Anterior cingulate cortex (tissue), 58 donors: ENCODE measurements at regions not wholly inside any gene's neighbourhood (a gene's known extent, or its start where the extent isn't known, plus 50 kb on each side); places are given as distances from the start of the nearest gene placed in this dataset.
A peak's percentile ranks its signal among the peaks of the same experiment; 100 is the strongest.

Experiments
- DNase-seq, 58 donors: peaks; one replicate each; lab custom pipeline; 2025; lab: John Stamatoyannopoulos, UW

GRCh38 chr10:3494131-3494837 lies 290.7 kb downstream of the KLF6 start:
- no peak for DNase-seq

- no peak for DNase-seq
Observed at GRCh38 chr10:3493621-3494020, 291.4 kb downstream of the KLF6 start.

GRCh38 chr10:3491571-3491970 lies 293.4 kb downstream of the KLF6 start:
- no peak for DNase-seq

GRCh38 chr10:3487228-3487627 lies 297.8 kb downstream of the KLF6 start:
- DNase-seq = no peak

DNA sequence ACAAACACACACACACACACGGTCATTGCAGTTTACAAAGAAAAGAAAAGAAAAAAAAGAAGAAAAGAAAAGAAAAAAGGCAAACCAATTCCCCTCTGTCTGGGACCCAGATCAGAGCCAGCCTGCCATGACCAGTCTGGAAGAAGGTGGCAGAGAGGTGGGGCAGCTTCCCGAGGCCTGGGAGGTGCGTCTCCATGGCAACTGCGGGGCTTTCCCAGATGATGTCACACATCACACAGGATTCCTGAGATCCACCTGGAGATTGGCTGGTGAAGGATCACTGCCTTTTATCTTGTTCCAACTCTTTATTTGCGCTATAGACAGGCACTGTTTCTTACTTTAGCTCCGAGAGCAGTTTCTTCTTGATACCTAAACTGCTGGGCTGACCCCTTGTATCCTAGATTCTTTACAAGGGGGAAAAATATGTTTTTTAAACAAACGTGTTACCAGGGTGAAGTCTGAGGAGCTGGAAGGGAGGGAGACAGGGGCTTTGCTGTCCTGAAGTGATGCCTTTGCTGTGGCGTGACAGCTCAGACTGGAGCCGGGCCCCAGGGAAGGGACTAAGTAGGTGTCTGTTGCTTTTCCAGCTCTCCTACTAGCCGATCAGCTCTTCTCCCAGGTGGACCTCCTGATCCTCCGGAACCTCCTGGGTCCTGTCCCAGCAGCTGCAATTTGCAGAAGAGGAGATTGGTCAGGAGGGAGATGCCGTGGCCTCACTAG lies 298.5 kb downstream of the KLF6 start:
- DNase-seq = peak in 1 of 58 donors; percentile 13

- DNase-seq = peak in 10 of 58 donors; percentile 9 to 62 (median 29)
Observed at GRCh38 chr10:3485057-3485686, 299.8 kb downstream of the KLF6 start.

DNA sequence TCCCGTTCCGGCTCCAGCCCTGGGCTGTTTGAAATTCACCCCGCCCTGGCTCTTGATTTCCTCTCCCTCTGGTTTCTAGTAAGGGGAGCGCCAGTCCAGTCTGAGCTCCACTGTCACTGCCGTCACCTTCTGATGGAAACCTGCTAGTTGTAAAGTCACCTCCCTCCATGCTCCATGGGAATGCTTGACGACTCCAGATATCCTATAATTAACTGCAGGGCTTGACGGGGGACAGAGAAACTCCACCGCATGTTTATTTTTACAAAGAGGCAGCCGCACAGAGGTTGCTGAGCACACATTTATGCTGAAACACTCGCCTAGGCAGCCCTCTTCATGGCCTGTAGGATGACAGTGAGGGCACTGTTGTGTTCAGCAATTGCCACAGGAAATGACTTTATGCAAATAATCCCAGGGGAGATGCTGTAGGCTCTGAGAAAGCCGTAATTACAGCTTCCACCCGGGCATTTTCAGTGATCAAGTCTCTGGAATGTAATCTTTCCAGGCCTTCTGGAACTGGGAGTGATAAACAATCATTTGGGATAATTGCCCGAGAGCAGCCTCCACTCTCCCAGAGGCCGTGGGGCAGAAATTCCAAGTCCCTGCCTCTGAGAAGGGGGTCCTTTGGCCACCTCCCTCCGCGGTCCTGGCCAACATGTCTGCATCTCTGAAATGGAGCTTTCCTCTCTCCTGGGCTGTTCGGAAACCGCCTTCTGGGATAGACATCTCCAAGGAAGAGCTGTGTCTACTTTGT lies 300.5 kb downstream of the KLF6 start:
- peak in 1 of 58 donors; percentile 23 for DNase-seq

GRCh38 chr10:3482200-3482993 lies 302.6 kb downstream of the KLF6 start:
- peak in 1 of 58 donors; percentile 24 for DNase-seq

- DNase-seq = no peak
Observed at GRCh38 chr10:3481496-3481895, 303.5 kb downstream of the KLF6 start.

DNA sequence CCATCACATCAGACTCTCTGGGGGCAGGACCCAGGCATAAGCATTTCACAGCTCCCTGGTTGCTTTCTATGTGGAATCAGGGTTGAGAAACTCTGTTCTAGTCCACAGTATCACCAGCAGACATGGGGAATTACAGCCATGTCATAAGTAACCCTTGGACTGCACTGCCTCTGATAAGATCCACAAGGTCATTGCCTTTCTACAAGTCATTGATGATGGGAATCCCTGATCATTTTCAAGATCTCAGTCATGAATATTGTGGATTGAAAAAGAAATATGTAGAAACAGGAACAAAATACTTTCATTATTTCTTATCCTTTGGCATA lies 304.1 kb downstream of the KLF6 start:
- DNase-seq = no peak

DNA sequence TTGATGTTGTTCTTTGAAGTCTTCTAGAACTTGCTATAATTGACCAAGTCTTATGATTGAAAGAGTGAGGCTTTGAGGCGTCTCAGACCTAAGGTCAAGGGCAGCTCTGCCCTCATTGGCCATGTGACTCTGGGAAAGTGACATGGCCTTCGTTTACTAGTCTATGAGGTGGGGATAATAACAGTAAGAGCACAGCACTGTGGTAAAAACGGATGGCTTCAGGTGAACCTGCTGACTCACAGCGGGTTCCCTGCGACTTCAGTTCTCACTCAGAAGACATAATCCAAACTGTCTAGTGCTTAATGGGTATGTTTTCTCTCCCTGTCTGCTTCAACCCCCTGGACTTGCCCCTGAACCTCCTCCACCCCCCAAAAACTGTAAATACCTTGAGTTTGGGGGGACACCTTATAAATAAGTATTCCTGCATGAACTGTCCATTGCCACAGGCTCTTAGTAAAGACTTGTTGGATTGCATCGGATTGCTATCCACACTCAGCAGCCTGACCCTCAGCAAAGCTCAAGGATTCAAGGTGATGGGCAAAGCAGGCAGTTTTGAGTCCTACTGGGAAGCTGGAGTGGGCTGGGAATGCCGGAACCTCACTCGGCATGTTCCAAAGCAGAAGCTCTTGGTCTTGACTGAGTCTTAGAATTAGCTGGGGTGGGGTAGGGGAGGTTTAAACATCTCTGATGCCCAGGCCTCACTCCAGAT lies 304.6 kb downstream of the KLF6 start:
- DNase-seq = no peak

- no peak for DNase-seq
Observed at GRCh38 chr10:3478632-3479240, 306.2 kb upstream of the PITRM1 start.

DNA sequence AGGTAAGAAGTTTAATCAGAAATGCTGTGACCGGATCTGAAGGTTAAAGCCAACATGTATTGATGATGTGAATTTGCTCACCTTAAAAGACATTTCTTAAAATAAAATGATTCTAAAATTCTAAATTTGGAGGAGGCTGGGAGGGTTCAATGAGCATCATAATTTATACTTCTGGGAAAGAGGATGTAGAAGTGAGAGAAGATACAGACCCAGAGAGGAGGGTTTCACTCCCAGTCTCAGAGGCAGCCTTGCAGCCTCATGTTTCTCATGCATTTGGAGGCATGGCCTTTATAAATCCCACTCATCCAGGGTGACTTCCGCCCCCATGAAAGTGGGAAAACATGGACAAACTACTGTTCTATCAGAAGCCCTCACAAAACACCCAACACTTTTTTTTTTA lies 305.6 kb upstream of the PITRM1 start:
- DNase-seq = no peak

GRCh38 chr10:3477683-3478082 lies 305.1 kb upstream of the PITRM1 start:
- no peak for DNase-seq

DNA sequence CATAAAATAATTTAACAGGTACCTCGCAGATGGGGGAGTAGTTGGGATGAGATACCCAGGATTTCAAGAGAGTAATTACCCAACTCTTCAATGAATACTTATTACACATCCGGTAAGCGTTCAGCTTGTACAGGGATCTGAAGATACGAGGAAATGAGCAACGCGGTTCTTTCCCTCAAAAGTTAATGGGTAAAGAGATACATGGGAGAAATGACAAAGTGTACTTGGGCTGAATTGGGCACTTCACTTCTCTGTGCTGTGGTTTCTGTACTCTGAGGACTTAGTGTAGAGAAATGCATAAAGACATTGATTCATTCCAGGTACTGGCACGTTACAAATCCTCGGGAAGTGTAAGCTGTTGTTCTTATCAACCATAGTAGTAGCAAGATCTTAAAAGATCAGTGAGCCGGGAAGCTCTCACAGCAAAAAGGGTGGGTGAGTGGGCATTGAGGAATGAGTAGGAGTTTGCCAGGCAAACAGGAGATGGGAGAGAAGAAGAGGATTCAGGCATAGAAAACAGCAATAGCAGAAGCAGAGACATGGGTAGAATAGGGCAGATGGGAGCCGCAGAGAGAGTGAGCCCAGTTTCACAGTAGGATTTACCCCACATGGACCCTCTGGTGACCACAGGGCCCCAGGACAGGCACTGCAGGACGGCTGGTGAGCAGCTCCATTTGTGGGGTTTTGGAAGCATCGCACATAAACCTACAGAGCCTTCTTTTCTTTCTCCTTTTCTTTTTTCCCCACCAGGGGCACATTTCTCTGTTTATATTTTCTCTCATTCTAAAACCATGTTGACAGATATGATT lies 304.3 kb upstream of the PITRM1 start:
- no peak for DNase-seq

- no peak for DNase-seq
Observed at GRCh38 chr10:3476186-3476585, 303.6 kb upstream of the PITRM1 start.

DNA sequence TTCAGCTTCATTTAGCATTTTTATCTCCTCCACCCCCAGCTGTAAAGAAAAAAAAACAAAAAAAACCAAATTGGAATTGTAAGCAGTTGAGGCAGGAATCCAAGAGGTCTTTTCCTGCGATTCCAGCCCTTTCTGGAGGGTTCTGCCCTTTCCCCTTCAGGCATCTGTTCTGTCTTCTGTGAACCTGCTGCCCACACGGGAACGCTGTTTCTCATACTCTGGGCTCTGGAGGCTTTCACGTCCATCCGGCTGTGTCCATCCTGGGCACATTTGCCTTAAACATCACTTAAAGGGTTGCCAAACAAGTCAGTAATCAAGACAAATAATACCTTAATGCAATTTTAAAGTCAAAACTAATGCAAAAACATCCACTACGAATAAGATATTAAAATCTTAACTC lies 302.8 kb upstream of the PITRM1 start:
- no peak for DNase-seq

- no peak for DNase-seq
Observed at GRCh38 chr10:3474266-3474665, 301.7 kb upstream of the PITRM1 start.
